PFSK-1 (cell line): ENCODE measurements at regions not wholly inside any gene's neighbourhood (a gene's known extent, or its start where the extent isn't known, plus 50 kb on each side); places are given as distances from the start of the nearest gene placed in this dataset.

Experiments
- FOXP2 ChIP-seq: optimal IDR thresholded peaks from 2 replicates; pipeline ENCODE3; 2011; ENCODE audit warnings: borderline replicate concordance, control low read depth, inconsistent platforms; ENCODE audit not compliant: insufficient read depth; ENCODE audit errors: extremely low read length, extremely low read depth
- POLR2AphosphoS5 ChIP-seq: IDR thresholded peaks from 2 replicates; pipeline ENCODE4 v1.6.1; 2012; ENCODE audit warnings: low read depth, mild to moderate bottlenecking, control low read depth, low read length, moderate library complexity
- REST ChIP-seq, 2 experiments: IDR thresholded peaks; 2 replicates each; pipeline versions ENCODE4 v1.6.1 to v1.8.0; 2011 to 2012; ENCODE audit warnings: low read depth in 2 of 2, low read length in 2 of 2, control low read depth in 1 of 2, inconsistent platforms in 1 of 2, mild to moderate bottlenecking in 1 of 2, moderate library complexity in 1 of 2; ENCODE audit not compliant: insufficient read depth in 1 of 2
- SIN3A ChIP-seq: IDR thresholded peaks from 2 replicates; pipeline ENCODE4 v1.6.1; 2012; ENCODE audit warnings: mild to moderate bottlenecking, low read length, moderate library complexity, borderline replicate concordance; ENCODE audit not compliant: insufficient read depth
- TAF1 ChIP-seq: IDR thresholded peaks from 2 replicates; pipeline ENCODE4 v1.6.1; 2012; ENCODE audit warnings: low read length, control low read depth, borderline replicate concordance; ENCODE audit not compliant: insufficient read depth

GRCh38 chr2:12839339-12839738 lies 122.6 kb downstream of the TRIB2 start:
- TF ChIP-seq TAF1 (no peak), REST (IDR thresholded peaks at IDR 0.05; ENCODE audit: insufficient read depth in 1 of 2, low read depth in 2 of 2, low read length in 2 of 2) (no peak), SIN3A (no peak), POLR2AphosphoS5 (no peak), FOXP2 (no peak)

GRCh38 chr2:12841021-12841420 lies 124.3 kb downstream of the TRIB2 start:
- TF ChIP-seq TAF1 (no peak), POLR2AphosphoS5 (no peak), FOXP2 (no peak), SIN3A (no peak), REST (IDR thresholded peaks at IDR 0.05; ENCODE audit: insufficient read depth in 1 of 2, low read depth in 2 of 2, low read length in 2 of 2) (no peak)

GRCh38 chr2:12842917-12843316 lies 126.2 kb downstream of the TRIB2 start:
- no peak for TF ChIP-seq TAF1
- no peak for TF ChIP-seq REST (IDR thresholded peaks at IDR 0.05; ENCODE audit: insufficient read depth in 1 of 2, low read depth in 2 of 2, low read length in 2 of 2)
- no peak for TF ChIP-seq SIN3A
- TF ChIP-seq POLR2AphosphoS5 = no peak
- TF ChIP-seq FOXP2 = no peak

- TF ChIP-seq SIN3A (no peak), REST (IDR thresholded peaks at IDR 0.05; ENCODE audit: insufficient read depth in 1 of 2, low read depth in 2 of 2, low read length in 2 of 2) (no peak), FOXP2 (no peak), TAF1 (no peak), POLR2AphosphoS5 (no peak)
Observed at GRCh38 chr2:12844511-12844910, 127.8 kb downstream of the TRIB2 start.

GRCh38 chr2:12847694-12848575 lies 131.2 kb downstream of the TRIB2 start:
- TF ChIP-seq REST (IDR thresholded peaks at IDR 0.05; ENCODE audit: insufficient read depth in 1 of 2, low read depth in 2 of 2, low read length in 2 of 2) (no peak), POLR2AphosphoS5 (no peak)
